ENCODE measurements at regions not wholly inside any gene's neighbourhood (a gene's known extent, or its start where the extent isn't known, plus 50 kb on each side); places are given as distances from the start of the nearest gene placed in this dataset.

GRCh38 chr12:126055521-126055920 lies 990.3 kb downstream of the AACS start:
- Mint-ChIP-seq H3K4me1 (no peaks in the 10 kb centered on the region), H3K4me3 (no peak overlapping the region), H3K36me3 (no peaks in the 10 kb centered on the region), H3K27me3 (ENCODE audit: low read depth) (no peaks in the 10 kb centered on the region), H3K9me3 (peaks cover 26% of the 10 kb centered on the region), H3K27ac (no peak overlapping the region)
- no peak for TF ChIP-seq CTCF (IDR thresholded peaks at IDR 0.05; ENCODE audit: unreplicated experiment)
- DNase-seq (ENCODE audit: low spot score in 2 of 2, unreplicated experiment in 2 of 2): no peak

GRCh38 chr12:126061777-126062176 lies 996.5 kb downstream of the AACS start:
- Mint-ChIP-seq H3K27ac (no peak overlapping the region), H3K36me3 (no peaks in the 10 kb centered on the region), H3K4me1 (no peaks in the 10 kb centered on the region), H3K9me3 (peaks cover 7% of the 10 kb centered on the region), H3K27me3 (ENCODE audit: low read depth) (no peaks in the 10 kb centered on the region), H3K4me3 (no peak overlapping the region)
- no peak for TF ChIP-seq CTCF (IDR thresholded peaks at IDR 0.05; ENCODE audit: unreplicated experiment)
- no peak for DNase-seq (ENCODE audit: low spot score in 2 of 2, unreplicated experiment in 2 of 2)

- DNase-seq (ENCODE audit: low spot score in 2 of 2, unreplicated experiment in 2 of 2): no peak
- no peaks in the 10 kb centered on the region for H3K36me3 Mint-ChIP-seq
- peaks cover 6% of the 10 kb centered on the region for H3K9me3 Mint-ChIP-seq
- H3K4me3 Mint-ChIP-seq: no peak overlapping the region
- no peaks in the 10 kb centered on the region for H3K4me1 Mint-ChIP-seq
- H3K27ac Mint-ChIP-seq: no peak overlapping the region
- no peak for TF ChIP-seq CTCF (IDR thresholded peaks at IDR 0.05; ENCODE audit: unreplicated experiment)
- H3K27me3 Mint-ChIP-seq (ENCODE audit: low read depth): no peaks in the 10 kb centered on the region
Measured at GRCh38 chr12:126064028-126064427, 998.8 kb downstream of the AACS start.

DNA sequence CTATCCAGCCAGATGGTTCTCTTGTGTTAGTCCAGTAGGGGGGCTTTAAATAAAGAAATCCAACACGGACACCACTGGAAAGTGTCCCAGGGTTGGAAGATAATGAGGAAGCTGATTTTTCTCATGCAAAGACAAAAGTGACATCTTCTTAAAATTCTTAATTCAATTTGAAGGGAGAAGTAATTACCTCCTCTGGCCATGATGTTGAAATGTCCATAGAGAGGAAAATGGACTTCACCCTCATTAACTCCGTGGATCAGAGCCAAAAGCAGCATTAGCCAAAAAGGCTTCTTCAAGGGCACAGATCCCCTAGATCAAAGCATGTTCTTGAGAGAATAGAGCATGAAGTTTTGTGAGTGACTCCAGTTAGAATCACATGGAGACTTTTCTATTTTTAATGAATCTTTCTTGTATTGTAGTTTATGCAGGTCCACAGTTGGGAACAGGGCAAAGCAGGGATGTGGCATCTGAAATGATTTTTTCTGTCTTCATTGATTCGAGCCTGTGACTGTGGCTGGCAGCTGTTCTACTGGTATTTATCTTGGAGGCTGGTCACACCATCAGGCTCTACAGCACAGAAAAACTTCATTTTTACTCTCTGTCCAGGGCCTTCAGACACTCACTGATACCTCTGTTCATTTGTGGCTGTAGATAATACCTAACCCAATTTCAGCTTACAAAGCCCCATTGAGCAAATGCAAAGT lies 1002.5 kb downstream of the AACS start:
- Mint-ChIP-seq H3K36me3 (peaks cover 2% of the 10 kb centered on the region), H3K27me3 (ENCODE audit: low read depth) (no peaks in the 10 kb centered on the region), H3K4me3 (no peak overlapping the region), H3K9me3 (peaks cover 30% of the 10 kb centered on the region), H3K4me1 (no peaks in the 10 kb centered on the region), H3K27ac (no peak overlapping the region)
- TF ChIP-seq CTCF (IDR thresholded peaks at IDR 0.05; ENCODE audit: unreplicated experiment): no peak
- DNase-seq (ENCODE audit: low spot score in 2 of 2, unreplicated experiment in 2 of 2): no peak

GRCh38 chr12:126069549-126070165 lies 1004.4 kb downstream of the AACS start:
- TF ChIP-seq CTCF (IDR thresholded peaks at IDR 0.05; ENCODE audit: unreplicated experiment): peak; percentile 45
- no peak overlapping the region for H3K4me3 Mint-ChIP-seq
- H3K36me3 Mint-ChIP-seq: peaks cover 2% of the 10 kb centered on the region
- no peak overlapping the region for H3K27ac Mint-ChIP-seq
- H3K9me3 Mint-ChIP-seq: peaks cover 46% of the 10 kb centered on the region
- no peaks in the 10 kb centered on the region for H3K27me3 Mint-ChIP-seq (ENCODE audit: low read depth)
- no peak for DNase-seq (ENCODE audit: low spot score in 2 of 2, unreplicated experiment in 2 of 2)
- no peaks in the 10 kb centered on the region for H3K4me1 Mint-ChIP-seq

All from mesothelial cell of epicardium (in vitro differentiated cells).